CD4-positive, alpha-beta T cell treated with Interleukin-6 at 100 ng/mL for 8 hours (primary cell): ENCODE measurements at regions not wholly inside any gene's neighbourhood (a gene's known extent, or its start where the extent isn't known, plus 50 kb on each side); places are given as distances from the start of the nearest gene placed in this dataset.

Source experiments
- DNase-seq: peaks from one replicate; pipeline ENCODE4 v3.0.0-alpha.2; 2020; ENCODE audit warnings: mixed read lengths, low spot score

DNA sequence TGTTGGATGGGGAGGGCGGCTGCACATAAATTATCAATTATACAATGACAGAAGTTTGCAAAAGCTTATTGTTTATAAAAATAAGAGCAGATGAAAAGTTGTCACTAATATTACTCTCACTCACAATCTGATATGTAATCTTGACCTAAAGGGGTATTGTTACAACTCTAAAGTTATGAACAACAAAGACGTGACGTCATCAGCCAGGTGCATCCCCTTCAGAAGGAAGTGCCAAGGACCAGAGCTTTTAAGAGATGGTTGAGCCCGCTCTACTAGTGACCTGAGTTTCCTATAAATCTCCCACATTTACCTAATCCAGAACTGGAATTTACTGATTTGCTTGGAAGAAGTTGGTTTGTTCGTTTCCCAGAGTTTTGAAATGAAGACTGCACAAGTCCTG is 247.7 kb upstream of the MGMT start:
- DNase-seq = no peak

DNA sequence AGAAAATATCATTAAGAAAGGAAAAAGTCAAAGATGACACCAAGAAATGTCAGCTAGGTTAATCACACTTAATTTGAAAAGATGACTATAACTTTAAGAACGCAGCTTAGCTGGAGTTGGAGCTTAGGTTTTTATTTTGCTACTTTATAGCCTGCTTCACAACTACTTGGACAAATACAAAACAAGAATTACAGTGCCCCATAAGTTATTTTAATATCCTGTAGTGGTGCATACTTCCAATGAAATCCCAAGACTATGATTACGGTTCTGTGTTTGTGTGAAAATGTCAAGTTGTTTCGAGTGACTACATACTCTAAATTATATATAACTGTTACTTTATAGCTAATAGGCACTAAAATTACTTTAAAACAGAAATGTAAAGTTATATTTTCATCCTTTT is 244.6 kb upstream of the MGMT start:
- no peak for DNase-seq

DNA sequence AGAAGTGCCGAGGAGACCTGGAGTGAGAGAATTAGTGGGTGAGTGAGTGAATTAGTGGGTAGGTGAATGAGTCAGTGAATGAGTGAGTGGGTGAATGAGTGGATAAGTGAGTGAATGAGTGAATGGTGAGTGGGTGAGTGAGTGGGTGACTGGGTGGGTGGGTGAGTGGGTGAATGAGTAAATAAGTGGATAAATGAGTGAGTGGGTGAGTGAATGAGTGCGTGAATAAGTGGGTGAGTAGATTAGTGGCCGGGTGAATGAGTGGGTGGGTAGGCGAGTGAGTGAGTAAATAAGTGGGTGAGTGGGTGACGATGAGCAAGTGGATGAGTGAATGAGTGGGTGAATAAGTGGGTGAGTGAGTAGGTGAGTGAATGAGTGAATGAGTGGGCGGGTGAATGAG is 243.7 kb upstream of the MGMT start:
- DNase-seq = no peak

DNA sequence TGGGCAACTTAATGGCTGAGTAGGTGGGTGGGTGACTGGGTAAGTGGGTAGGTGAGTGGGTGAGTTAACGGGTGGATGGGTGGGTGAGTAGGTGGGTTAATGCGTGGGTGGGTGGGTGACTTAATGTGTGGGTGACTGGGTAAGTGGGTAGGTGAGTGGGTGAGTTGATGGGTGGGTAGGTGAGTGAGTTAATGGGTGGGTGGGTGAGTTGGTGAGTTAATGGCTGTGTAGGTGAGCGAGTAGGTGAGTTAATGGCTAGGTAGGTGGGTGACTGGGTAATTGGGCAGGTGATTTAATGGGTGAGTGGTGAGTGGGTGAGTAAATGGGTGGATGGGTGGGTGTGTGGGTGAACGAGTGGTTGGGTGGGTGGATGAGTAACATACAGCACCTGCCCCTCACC is 243.0 kb upstream of the MGMT start:
- DNase-seq = no peak

DNA sequence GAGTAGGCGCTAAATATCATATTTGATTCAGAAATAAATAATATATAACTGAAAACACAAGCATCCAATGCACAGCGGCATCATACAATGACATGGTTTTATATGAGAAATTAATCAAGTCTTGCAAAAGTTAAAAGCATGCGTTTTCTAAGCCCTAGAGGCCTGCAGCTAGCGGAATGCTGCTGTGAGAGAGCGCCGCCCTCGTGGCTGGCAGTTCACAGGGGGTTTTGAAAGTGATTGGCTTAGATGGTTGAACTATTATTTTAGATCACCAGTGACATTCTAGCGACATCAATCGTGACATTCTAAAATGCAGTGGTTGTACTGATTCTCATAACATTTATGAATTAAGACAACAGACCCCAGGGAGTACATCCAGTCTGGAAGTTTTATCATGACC is 235.2 kb upstream of the MGMT start:
- no peak for DNase-seq

DNA sequence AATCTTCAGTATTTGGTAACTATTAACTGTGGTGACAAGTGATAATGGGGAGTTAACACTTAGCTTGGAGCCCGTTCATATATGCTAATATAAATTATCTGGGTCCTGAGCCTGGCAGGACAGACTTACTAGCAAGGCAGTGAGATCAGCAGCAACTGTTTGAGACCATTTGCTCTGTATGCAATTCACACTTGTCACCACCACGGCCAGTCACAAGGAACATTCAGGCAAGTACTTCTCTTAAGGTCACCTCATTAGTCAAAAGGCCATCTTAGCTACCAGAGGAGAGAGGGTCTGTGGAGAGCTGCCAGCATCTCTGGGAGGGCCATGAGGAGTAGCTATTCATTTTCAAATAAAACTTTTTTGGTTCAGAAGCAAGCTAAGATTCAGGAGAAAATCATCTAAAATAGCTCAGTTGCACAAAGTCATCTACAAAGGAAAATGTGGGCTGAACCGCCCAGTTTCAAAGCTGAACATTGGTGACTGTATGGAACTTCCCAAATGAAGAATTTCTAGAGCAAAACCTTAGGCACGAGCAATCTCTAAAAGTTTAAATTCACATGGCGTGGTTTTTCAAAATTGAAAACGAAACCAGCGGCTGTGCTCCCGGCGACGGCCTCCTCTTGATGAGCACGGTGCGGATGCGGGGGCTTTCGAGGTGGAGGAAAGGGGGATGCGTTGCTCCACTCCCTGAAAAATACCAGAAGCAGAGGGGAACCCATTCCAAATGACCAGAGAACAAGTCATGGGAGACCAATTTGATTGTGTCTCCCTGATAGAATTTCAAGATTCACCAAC is 233.5 kb upstream of the MGMT start:
- no peak for DNase-seq

DNA sequence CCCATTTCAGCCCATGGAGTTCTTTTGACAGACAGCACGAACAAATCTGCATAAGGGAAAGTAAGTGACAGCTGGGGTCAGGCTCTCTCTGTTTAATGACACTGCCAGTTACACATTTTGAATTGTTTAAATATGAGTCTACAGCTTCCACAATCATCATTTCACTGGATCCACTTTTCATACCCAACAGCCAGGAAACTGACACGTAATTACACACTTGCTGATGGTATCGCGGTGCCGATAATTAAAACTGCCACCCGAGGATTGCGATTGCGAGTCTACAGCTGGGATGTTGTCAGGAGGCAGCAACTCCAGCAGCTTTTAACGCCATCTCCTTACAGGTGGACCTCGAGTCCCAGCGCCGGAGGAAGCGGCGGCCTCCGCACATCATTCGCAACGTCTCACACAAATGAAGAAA is 230.8 kb upstream of the MGMT start:
- no peak for DNase-seq

DNA sequence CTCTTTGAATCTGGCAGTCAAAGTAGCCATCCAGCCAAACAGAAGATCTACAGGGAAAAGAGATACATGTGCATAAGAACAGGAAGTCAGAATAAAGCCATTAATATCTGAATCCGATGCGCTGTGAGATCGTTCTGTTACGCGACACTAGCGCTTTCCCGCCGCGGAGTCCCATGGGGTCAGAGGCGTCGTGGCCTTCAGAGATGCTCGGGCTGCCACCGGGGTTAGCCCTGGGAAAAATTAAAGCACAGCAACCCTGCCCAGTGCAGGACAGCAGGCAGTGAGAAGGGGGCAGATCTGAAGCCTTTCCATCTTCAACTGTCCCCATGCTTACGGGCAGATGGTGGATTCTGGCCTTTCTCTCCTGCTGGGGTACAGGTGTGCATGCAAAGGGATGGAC is 225.6 kb upstream of the MGMT start:
- no peak for DNase-seq

DNA sequence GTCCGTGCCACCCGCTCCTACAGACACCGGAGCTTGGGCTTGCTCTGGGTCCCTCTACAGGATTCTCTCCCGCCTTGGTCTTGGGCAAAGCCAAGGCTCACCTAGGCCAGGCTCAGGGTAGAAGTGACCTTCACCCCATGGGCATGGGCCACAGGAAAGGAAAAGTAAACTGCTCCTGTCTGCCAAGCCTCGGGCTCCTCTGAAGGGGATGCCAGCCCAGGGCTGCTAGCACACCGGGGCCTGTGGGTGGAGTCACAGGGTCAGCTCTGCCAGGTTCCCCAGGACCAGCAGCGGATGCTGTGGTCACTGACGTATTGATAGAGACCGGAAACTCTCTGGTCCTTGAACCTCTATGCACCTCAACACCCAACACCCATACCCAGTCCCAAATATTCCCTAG is 222.7 kb upstream of the MGMT start:
- DNase-seq = no peak

DNA sequence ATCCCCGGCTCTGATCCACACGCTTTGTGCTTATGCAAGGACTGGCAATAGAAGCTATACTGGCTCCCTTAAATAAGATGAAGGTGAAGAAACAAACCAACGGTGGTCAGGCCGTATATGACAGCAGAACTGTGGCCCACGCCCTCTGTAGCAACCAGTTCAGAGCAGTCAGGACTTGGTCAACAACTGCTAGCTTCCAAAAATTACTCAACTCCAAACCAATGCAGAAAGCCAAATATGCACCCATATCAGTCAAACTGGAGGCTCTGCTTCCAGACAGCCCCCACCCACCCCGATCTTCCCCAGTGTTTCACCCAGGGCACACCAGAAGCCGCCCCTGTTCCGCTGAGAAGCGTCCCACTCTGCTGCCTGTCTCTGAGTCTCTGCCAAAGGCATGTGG is 222.3 kb upstream of the MGMT start:
- no peak for DNase-seq

DNA sequence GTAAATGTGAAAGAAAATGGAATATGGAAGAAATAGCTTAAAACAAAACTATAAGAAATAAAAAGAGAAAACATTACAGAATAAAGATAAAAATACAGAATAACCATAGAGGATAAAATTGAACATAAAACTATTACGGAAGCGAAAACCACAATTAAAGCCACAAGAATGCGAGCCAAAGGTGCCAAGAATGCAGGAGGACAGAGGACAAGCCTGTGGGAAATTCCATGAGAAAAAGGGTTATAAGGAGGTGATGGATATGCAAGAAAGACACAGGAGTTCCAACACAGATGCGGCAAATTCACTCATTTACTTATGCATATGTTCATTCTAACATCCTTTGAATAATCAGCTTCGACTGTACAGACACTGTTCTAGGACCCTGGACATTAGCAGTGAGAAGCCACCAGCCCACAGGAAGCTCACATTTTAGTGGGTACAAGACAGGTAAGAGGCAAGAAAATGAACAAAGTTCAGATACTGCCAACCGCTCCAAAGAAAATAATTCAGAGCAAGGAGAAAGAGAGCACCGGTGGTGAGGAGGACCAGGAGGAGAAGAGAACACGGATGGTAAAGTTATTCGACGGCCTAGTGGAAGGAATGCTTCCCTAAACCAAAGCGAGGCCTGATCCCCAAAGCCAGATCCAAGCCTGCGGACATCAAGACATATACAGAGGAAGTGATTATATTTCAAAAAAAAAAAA is 213.7 kb upstream of the MGMT start:
- DNase-seq = no peak

DNA sequence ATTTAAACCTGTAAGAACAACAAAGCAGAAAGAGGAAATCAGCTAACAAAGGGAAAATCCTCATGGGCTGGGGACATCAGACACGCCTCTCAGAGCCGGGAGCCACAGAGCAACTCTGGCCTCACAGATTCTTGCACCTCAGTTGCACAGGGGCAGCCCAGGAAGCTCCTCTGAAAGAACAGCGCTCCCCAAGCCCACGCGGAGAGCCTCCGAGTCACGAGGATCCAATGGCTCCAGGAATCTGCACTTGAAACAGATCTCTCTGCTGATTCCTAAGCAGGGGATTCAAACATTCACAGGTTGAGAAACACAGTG is 213.2 kb upstream of the MGMT start:
- no peak for DNase-seq

DNA sequence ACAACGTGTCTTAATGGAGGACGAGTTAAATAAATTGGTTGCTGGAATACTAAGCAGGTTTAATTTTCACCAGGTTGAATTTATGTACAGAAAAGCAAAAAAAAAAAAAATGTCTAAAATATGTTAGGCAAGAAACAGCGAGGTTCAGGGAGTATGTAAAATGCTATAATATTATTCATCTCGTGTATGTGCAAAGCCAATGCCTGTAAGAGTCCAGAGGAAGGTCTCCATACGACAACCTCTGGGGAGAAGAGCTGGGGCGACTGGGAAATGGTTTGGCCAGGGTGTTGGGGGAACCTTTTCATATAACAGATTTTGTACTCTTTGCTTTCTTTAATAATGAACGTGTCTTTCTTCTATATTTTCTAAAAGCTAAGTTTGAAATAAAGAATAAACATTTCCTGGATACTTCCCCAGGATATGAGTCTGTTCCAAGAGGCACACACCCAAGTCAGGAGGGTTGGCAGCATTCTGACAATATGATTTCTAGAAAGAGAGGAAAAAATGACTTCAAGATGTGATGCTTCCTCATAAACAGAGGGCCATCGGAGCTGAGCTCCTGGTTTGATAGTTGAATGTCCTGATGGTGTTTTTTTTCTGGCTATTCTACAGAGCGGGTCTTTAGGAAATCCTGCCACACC is 208.6 kb upstream of the MGMT start:
- DNase-seq = no peak

DNA sequence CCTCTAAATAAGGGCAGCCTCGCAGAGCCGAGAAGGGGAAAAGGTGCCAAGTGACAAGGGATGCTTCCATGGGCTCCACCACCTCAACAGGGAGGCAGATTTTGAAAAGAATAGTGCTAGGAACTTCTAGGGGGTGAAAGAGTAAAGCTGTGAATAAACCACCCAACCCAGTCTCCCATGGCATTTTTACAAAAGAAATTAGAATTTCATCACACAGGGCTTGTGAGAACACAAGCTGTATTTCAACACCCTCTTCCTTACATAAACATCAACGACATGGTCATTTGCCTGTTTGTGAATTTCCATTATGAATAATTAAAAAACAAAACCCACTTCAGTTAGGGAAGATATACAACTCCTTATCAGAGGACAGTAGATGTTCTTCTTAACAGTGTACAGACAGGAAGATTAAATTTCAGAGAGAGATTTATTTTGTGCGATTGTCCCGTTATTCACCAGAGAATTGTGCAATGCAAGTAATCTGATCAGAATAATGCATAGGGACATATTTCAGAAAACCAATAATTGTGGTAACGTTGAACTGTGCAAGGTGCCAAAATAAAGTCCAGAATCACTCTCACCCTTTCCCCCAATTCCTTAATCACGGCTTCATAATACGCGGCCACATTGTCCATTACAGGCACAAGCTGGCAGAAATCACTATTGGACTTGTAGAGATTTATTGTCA is 207.8 kb upstream of the MGMT start:
- no peak for DNase-seq

DNA sequence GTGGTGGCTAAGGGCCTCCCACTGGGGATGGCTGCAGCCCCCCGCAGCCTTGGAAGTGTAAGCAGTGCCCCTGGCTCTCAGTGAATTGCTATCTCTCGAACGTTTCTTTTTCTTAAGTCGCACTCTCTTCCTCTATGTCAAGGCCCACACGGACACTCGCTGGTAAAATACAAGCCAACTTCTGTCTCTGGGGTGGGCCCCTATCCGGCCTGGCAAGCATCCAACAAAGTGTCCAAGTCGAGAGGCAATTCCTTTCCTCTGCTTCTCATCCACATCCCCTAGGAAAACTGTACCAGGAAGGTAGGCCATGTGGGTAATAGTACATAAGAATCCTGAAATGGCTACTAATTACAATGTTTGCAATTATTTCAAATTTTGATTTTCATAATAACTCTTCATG is 194.9 kb upstream of the MGMT start:
- no peak for DNase-seq

DNA sequence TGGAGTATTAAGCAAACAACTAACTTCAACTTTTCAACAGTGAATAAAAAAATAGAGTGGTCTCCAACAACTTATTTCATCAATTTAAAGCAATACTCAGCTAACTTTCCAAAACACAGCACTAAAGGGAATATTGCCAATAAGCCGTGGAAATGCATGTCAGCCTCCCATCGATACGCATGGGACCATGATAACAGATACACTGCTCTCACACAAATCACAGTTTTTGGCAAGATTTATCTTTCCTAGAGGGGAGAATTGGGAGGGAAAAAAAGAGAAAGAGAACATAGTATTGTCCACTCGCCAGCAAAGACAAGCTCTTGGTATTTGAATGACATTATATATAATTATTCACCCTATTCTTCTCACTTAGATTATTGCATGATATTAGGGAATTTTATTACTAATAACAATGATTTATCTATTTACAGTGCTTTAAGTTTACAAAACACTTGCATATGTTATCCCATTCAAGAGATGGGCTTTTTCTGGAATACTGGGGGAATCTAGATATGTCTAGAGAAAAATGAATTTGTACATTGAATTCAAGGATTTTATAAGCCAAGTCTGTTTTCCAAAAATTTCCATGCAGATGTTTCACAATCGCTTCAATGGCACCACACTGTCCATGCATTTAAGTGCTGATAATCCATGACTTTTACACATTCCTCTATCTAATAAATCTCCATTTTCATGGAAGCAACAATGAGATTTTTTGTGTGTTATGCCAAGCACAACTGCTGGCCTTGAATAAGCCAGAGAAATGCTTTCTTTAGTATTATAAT is 194.0 kb upstream of the MGMT start:
- no peak for DNase-seq

DNA sequence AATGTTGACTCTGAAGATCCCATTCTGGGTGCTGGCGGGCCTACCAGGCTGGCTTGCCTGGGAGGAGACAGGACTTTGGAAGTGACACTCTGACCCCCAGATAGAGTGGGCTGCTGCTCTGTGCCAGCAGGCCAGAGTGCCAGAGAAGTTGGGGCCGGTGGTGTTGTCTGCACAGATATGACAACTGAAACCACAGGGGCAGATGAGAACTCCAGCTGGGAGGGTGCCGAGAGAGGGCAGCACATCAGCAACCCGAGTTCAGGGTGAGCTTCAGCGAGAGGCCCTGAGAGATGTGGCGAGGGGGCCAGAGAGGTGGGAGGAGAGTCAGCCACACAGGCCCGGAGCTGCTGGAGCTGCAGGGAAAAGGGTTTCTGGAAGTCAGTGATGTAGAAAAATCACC is 193.2 kb upstream of the MGMT start:
- no peak for DNase-seq

DNA sequence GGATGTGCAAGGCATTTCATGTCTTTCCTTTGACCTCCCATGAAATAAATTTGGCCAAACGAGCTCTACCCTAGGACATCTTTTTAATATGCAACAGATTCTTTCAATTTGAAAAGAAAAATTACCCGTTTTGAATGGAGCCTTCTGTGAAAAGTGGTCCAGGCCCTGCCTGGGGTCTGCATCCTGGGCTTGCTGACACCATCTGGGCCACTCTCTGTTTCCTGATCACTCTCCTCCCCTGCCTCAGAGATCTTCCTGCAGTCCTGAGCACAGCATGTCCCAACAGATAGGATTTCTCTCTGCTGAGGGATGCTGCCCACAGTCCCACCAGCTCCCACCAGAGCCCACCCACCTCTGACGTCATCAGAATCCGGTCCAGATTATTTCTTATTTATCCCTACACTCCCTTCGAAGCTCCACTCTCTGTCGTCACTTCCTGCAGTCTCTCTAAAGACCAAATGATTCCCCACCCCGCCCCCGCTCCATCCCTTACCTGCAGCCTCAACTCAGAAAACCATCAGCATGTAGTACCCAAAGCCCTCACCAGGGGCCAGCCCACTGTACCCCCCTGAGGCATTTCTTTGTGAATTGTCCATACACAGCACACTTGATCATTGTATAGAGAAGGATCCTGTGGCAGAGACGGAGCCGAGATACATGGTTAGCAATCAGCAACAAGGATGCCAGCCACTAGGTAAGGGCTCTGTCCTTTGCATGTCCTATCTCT is 192.1 kb upstream of the MGMT start:
- no peak for DNase-seq

DNA sequence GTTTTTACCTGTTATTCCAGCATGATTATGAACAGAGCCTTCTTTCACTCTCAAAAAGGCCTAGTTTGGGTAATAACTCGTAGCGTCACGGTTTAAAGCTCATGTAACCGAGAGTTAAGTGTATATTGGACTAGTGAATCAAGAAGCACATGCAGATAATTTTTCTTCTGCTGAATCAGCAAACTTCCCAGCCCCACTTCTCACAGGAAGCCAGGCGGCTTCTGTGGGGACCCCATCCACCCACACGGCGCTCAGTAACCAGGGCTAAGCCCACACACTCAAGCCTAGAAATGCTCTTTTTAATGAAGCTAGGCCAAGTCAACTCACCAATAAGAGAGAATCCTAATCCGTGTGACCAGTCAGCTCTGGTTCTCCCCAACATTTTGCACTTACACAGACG is 191.2 kb upstream of the MGMT start:
- DNase-seq = no peak

DNA sequence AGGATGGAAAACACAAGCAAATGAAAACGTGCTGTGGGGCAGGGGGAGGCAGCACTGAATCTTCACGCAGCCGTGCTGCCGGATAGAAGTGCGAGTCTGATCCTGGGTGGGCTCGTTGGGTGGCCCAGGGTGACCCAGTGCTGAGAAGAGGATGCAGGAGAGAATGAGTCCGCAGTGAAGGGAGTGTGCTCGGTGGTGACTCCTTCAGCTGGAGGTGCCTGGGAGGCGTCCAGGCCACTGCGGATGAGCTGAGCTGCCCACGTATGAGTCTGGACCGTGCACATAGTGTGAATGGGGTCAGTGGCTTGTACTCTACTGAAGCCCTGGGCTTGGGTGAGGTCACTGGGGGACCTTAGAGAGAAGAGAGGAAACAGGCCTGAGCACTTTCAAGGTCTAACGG is 190.0 kb upstream of the MGMT start:
- no peak for DNase-seq

DNA sequence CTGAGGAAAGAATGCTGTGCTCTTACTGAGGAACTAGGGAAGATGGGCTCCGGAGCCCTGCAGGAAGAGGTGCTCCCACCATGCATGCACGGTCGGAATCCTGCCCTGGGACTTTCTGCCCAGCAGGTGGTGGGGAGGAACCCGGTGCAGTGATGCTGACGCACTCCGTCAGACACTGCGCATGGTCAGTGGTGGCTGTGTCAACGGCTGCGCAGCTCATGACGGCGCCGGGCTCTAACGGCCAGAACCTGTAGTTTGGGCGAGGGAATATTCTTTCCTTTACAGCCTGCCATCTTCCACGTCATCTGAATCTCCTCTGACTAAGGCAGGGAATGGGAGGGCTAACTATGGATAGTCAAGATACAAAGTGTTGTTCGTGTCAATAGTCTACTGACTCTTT is 189.2 kb upstream of the MGMT start:
- no peak for DNase-seq

DNA sequence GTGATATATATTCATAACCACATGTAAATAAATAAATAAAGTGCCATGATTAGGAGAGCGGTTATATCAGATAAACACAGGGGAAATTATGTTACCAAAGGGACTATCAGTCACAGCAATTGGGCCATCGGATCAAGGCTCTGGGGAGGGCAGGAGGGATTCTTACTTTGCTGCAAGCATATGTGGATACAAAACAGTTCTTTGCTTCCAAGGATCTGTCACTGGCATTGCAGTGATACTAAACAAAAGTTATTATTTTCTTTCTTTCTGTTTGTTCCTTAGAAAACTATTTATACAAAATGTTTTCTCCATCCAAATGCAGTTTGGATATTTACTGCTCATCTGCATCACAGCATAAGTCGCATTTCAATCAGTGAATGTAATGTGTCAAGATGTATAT is 188.4 kb upstream of the MGMT start:
- DNase-seq = no peak
